Glutamatergic neuron (in vitro differentiated cells): ENCODE measurements at regions not wholly inside any gene's neighbourhood (a gene's known extent, or its start where the extent isn't known, plus 50 kb on each side); places are given as distances from the start of the nearest gene placed in this dataset.

Experiments
- DNase-seq: peaks from one replicate; pipeline ENCODE4 v3.0.0; 2022
- H3K27ac Mint-ChIP-seq: one replicate; pipeline ENCODE4 v1.8.0; 2020; ENCODE audit warnings: mild to moderate bottlenecking, mixed read lengths, inconsistent platforms; ENCODE audit not compliant: unreplicated experiment
- H3K27me3 Mint-ChIP-seq: one replicate; pipeline ENCODE4 v1.8.0; 2020; ENCODE audit warnings: mild to moderate bottlenecking, moderate library complexity, mixed read lengths, inconsistent platforms; ENCODE audit not compliant: unreplicated experiment
- H3K36me3 Mint-ChIP-seq: one replicate; pipeline ENCODE4 v1.8.0; 2020; ENCODE audit warnings: mild to moderate bottlenecking, mixed read lengths, inconsistent platforms; ENCODE audit not compliant: unreplicated experiment
- H3K4me1 Mint-ChIP-seq: one replicate; pipeline ENCODE4 v1.8.0; 2020; ENCODE audit warnings: mild to moderate bottlenecking, low read depth, mixed read lengths, inconsistent platforms; ENCODE audit not compliant: unreplicated experiment
- H3K4me3 Mint-ChIP-seq: one replicate; pipeline ENCODE4 v1.8.0; 2020; ENCODE audit warnings: mild to moderate bottlenecking, mixed read lengths, inconsistent platforms; ENCODE audit not compliant: unreplicated experiment
- H3K9me3 Mint-ChIP-seq: one replicate; pipeline ENCODE4 v1.8.0; 2020; ENCODE audit warnings: mild to moderate bottlenecking, moderate library complexity, mixed read lengths, inconsistent platforms; ENCODE audit not compliant: unreplicated experiment
- TF ChIP-seq, protein P1 (sequence below): fragments of 200-600 bp; sonication (generic); IDR thresholded peaks from one replicate; pipeline ENCODE4 v1.5.0; 2021; ENCODE audit not compliant: partially characterized antibody, unreplicated experiment

DNA sequence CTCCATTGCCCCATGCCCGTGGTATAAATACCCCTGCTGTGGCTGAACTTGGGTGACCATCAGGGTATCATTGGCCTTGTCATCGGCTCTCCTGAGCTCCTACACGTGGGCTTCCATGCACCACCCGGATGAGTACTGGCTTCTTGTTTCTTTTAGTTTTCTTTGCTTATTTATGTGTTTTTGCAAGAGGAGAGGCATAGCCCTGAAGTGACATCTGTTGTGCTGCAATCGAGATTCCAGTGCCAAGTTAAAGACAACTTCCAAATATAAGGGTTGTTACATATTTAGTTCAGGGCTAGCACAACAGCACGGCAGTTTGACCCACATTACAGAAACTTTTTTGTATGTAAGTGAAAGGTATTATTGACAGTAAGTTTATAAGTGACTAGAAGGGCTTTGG lies 1087.1 kb downstream of the TBC1D22A start:
- DNase-seq, result no peak
- Mint-ChIP-seq H3K27me3 (peaks cover 7% of the 10 kb centered on the region), H3K9me3 (peaks cover 39% of the 10 kb centered on the region), H3K4me1 (no peaks in the 10 kb centered on the region), H3K36me3 (peaks cover 19% of the 10 kb centered on the region), H3K27ac (no peak overlapping the region), H3K4me3 (no peak overlapping the region)
- TF ChIP-seq, protein P1, sequence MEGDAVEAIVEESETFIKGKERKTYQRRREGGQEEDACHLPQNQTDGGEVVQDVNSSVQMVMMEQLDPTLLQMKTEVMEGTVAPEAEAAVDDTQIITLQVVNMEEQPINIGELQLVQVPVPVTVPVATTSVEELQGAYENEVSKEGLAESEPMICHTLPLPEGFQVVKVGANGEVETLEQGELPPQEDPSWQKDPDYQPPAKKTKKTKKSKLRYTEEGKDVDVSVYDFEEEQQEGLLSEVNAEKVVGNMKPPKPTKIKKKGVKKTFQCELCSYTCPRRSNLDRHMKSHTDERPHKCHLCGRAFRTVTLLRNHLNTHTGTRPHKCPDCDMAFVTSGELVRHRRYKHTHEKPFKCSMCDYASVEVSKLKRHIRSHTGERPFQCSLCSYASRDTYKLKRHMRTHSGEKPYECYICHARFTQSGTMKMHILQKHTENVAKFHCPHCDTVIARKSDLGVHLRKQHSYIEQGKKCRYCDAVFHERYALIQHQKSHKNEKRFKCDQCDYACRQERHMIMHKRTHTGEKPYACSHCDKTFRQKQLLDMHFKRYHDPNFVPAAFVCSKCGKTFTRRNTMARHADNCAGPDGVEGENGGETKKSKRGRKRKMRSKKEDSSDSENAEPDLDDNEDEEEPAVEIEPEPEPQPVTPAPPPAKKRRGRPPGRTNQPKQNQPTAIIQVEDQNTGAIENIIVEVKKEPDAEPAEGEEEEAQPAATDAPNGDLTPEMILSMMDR, result no peak

GRCh38 chr22:47848184-47848920 lies 1085.9 kb downstream of the TBC1D22A start:
- Mint-ChIP-seq H3K4me1 (no peaks in the 10 kb centered on the region), H3K36me3 (peaks cover 13% of the 10 kb centered on the region), H3K4me3 (no peak overlapping the region), H3K27ac (no peak overlapping the region), H3K27me3 (peaks cover 2% of the 10 kb centered on the region), H3K9me3 (peaks cover 33% of the 10 kb centered on the region)
- TF ChIP-seq, protein P1, result no peak
- no peak for DNase-seq

DNA sequence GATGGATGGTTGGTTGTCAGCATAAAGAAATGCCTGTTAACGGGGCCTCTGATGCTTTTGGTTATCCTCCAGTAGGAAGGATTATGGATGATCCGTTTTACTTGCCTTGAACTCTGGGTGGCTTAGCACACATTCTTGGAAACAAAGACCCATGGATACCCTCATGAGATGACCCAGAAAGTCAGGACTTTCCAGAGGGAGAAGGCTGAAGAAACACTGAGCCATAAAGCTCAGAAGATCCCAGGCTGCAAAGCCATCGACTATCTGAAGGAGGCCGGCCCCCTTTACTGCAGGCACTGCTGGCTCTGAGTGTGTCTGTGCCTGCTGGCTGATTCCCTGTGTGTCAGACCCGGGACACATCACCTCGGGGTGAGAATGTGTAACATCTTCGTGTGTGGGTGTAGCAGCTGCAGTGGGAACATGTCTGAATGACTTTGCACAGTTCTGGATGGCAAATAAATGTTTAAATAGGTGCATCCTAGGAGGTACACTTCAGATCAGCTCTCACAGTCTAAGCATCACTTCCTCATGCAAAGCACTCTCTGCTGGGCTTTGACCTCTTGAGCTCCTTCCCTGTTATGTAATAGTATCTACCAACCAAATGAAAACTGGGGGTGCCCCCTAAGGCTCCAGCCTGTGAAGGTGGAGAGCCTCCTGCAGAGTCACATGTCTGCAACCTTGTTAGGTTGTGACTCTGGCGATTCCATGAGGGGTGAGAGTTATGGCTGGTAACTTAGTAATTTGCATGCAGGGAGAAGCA lies 1084.9 kb downstream of the TBC1D22A start:
- peaks cover 25% of the 10 kb centered on the region for H3K9me3 Mint-ChIP-seq
- TF ChIP-seq, protein P1, result no peak
- H3K27ac Mint-ChIP-seq, result no peak overlapping the region
- H3K4me3 Mint-ChIP-seq, result no peak overlapping the region
- H3K36me3 Mint-ChIP-seq, result peaks cover 12% of the 10 kb centered on the region
- H3K4me1 Mint-ChIP-seq, result no peaks in the 10 kb centered on the region
- H3K27me3 Mint-ChIP-seq, result peaks cover 2% of the 10 kb centered on the region
- no peak for DNase-seq

GRCh38 chr22:47846206-47846605 lies 1083.8 kb downstream of the TBC1D22A start:
- TF ChIP-seq, protein P1, result no peak
- H3K36me3 Mint-ChIP-seq, result peaks cover 9% of the 10 kb centered on the region
- H3K4me1 Mint-ChIP-seq, result no peaks in the 10 kb centered on the region
- no peaks in the 10 kb centered on the region for H3K27me3 Mint-ChIP-seq
- H3K4me3 Mint-ChIP-seq, result no peak overlapping the region
- peaks cover 25% of the 10 kb centered on the region for H3K9me3 Mint-ChIP-seq
- no peak for DNase-seq
- H3K27ac Mint-ChIP-seq, result no peak overlapping the region

GRCh38 chr22:47842119-47842518 lies 1079.7 kb downstream of the TBC1D22A start:
- TF ChIP-seq, protein P1, result no peak
- no peak for DNase-seq
- Mint-ChIP-seq H3K36me3 (peaks cover 13% of the 10 kb centered on the region), H3K4me3 (no peak overlapping the region), H3K27ac (no peak overlapping the region), H3K27me3 (no peaks in the 10 kb centered on the region), H3K9me3 (peaks cover 22% of the 10 kb centered on the region), H3K4me1 (no peaks in the 10 kb centered on the region)
